ENCODE measurements at regions not wholly inside any gene's neighbourhood (a gene's known extent, or its start where the extent isn't known, plus 50 kb on each side); places are given as distances from the start of the nearest gene placed in this dataset.
"Not testable (repeated sequence)": the region's sequence is repeated elsewhere in the genome, so short reads cannot be mapped to it uniquely, and the experiment has no call there.

DNA sequence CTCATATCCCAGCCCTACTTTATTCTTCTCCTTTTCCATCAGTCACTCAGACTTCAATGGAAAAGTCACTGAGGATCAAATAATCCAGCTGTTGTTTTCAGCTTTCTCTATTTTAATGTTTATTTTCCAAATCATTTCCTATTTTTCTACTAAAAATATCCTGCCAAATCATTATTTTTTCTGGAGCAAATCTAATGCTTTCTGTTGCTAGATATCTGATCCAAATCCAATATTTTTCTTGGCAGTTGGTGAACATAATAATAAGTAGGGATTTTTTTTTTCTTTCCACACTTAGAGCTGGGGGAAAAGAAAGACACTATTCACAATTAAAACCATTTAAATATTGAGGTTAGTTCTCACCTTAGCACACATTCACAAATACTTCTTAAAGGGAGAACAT, 656.1 kb downstream of the DACH1 start:
- TF ChIP-seq, protein P1, sequence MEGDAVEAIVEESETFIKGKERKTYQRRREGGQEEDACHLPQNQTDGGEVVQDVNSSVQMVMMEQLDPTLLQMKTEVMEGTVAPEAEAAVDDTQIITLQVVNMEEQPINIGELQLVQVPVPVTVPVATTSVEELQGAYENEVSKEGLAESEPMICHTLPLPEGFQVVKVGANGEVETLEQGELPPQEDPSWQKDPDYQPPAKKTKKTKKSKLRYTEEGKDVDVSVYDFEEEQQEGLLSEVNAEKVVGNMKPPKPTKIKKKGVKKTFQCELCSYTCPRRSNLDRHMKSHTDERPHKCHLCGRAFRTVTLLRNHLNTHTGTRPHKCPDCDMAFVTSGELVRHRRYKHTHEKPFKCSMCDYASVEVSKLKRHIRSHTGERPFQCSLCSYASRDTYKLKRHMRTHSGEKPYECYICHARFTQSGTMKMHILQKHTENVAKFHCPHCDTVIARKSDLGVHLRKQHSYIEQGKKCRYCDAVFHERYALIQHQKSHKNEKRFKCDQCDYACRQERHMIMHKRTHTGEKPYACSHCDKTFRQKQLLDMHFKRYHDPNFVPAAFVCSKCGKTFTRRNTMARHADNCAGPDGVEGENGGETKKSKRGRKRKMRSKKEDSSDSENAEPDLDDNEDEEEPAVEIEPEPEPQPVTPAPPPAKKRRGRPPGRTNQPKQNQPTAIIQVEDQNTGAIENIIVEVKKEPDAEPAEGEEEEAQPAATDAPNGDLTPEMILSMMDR (IDR thresholded peaks at IDR 0.05): no peak
- Histone ChIP-seq H3K27ac (no peak overlapping the region), H3K9ac (ENCODE audit: low read depth in 2 of 2, low read length in 2 of 2) (no peak overlapping the region), H3K4me1 (no peaks in the 10 kb centered on the region), H3K27me3 (no peaks in the 10 kb centered on the region), H3K4me3 (no peak overlapping the region), H3K9me3 (no peaks in the 10 kb centered on the region), H3K36me3 (no peaks in the 10 kb centered on the region)
- intact Hi-C loops (cut with DNase I): no loop called here
- DNase-seq: no peak

DNA sequence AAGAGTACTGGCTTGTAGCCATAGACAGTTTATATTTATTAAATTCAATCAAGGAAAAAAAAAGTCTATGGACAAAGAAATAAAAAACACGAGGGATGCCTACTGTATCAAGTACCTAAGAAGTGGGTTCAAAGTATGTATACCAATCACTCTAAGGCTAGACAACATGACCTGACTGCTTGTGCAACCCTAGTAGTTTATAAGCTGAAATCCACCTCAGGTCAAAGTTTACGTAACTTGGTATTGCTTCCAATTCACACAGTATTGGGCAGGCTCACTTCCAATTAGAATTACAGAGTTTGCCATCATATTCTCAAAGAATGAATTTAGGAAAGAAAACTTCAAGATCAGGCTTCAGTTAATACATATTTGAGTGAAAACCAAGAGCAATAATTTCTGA, 657.8 kb downstream of the DACH1 start:
- Histone ChIP-seq H3K27ac (no peak overlapping the region), H3K9ac (ENCODE audit: low read depth in 2 of 2, low read length in 2 of 2) (no peak overlapping the region), H3K36me3 (no peaks in the 10 kb centered on the region), H3K4me3 (no peak overlapping the region), H3K9me3 (no peaks in the 10 kb centered on the region), H3K27me3 (no peaks in the 10 kb centered on the region), H3K4me1 (no peaks in the 10 kb centered on the region)
- TF ChIP-seq, protein P1 (IDR thresholded peaks at IDR 0.05): no peak
- intact Hi-C loops (cut with DNase I): no loop called here
- no peak for DNase-seq

DNA sequence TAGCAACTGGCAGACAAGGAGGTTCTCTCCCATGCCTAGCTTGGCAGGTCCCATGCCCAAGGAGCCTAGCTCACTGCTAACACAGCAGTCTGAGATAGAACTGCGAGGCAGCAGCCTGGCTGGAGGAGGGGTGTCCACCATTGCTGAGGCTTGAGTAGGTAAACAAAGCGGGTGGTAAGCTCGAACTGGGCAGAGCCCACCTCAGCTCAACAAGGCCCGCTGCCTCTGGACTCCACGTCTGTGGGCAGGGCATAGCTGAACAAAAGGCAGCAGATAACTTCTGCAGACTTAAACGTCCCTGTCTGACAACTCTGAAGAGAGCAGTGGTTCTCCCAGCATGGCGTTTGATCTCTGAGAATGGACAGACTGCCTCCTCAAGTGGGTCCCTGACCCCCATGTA, 682.4 kb downstream of the DACH1 start:
- H3K4me1 ChIP-seq; H3K9ac ChIP-seq (ENCODE audit: low read depth in 2 of 2, low read length in 2 of 2); H3K27me3 ChIP-seq; H3K36me3 ChIP-seq; DNase-seq; intact Hi-C loops (cut with DNase I); H3K27ac ChIP-seq; H3K4me3 ChIP-seq; H3K9me3 ChIP-seq: not testable (repeated sequence)

DNA sequence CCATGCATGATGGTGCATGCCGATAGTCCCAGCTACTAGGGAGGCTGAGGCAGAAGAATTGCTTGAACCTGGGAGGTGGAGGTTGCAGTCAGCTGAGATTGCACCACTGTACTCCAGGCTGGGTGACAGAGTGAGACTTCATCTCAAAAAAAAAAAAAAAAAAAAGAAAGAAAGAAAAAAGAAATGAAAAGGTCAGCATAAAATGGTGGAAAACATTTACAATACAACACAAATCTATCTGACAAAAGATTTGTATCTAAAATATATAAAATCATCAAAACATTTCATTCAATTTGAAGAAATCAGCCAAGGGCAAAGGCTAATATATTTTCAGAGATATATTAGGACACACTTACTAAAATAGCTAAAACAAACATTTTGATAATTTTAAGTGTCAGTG, 683.7 kb downstream of the DACH1 start:
- H3K4me1 ChIP-seq; H3K36me3 ChIP-seq; intact Hi-C loops (cut with DNase I); H3K27ac ChIP-seq; H3K9me3 ChIP-seq; H3K27me3 ChIP-seq; H3K9ac ChIP-seq (ENCODE audit: low read depth in 2 of 2, low read length in 2 of 2); DNase-seq; H3K4me3 ChIP-seq: not testable (repeated sequence)

DNA sequence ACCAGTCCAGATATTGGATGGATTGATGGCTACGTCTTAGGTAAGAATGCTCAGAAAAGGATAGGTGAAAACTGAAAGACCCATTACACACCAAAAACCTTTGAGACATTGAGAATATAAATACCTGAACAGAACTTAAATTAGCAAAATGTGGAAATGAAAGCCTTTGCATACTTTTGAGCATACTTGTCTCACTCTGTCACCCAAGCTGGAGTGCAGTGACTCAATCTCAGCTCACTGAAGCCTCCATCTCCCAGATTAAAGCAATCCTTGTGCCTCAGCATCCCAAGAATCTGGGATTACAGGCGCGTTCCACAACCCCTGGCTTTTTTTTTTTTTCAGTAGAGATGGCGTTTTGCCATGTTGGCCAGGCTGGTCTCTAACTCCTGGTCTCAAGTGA, 695.3 kb downstream of the DACH1 start:
- TF ChIP-seq, protein P1 (IDR thresholded peaks at IDR 0.05): no peak
- no peak overlapping the region for H3K27ac ChIP-seq
- intact Hi-C loops (cut with DNase I): no loop called here
- DNase-seq: no peak
- no peaks in the 10 kb centered on the region for H3K4me1 ChIP-seq
- no peaks in the 10 kb centered on the region for H3K36me3 ChIP-seq
- H3K9ac ChIP-seq (ENCODE audit: low read depth in 2 of 2, low read length in 2 of 2): no peak overlapping the region
- H3K9me3 ChIP-seq: no peaks in the 10 kb centered on the region
- H3K4me3 ChIP-seq: no peak overlapping the region
- no peaks in the 10 kb centered on the region for H3K27me3 ChIP-seq

DNA sequence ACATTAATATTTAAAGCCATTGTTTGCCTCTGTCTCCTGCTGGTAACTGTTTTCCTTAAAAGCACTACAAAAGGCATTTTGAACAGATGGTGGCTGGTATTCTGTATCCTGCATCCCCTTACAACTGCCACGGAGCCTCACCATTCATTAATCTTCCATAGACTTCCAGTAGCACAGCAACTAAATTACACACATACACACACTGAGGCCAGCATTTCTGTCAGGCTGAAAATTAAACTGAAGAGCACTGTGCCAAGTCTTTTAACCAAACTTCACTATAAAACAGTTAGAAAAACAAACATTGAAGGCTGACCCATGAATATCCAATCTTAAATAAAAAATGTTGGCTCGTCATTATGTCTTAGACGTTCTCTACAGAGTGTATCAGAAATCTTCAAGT, 697.8 kb downstream of the DACH1 start:
- intact Hi-C loops (cut with DNase I): no loop called here
- TF ChIP-seq, protein P1 (IDR thresholded peaks at IDR 0.05): no peak

DNA sequence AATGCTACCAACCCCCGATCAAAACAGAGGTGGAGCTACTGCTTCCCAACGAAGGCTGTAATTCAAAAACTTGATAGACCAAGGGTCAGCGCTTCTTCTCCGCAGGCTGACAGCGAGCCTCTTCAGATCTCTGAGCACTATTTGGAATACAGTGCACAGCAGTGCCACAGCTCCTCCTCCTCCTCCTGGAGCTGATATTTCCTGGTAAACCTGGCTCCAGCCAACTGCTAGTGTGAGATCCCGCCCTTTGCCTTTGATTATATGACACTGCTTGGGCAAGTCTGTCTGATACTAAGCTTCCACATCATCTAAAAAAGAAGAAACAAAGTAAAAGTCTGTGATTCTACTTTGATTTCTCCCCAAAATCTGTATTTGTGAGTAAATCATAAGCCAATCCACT, 710.5 kb downstream of the DACH1 start:
- Histone ChIP-seq H3K27ac (no peak overlapping the region), H3K9ac (ENCODE audit: low read depth in 2 of 2, low read length in 2 of 2) (no peak overlapping the region), H3K4me3 (no peak overlapping the region), H3K4me1 (no peaks in the 10 kb centered on the region), H3K9me3 (peaks cover under 1% of the 10 kb centered on the region), H3K27me3 (no peaks in the 10 kb centered on the region), H3K36me3 (no peaks in the 10 kb centered on the region)
- intact Hi-C loops (cut with DNase I): no loop called here
- DNase-seq: no peak
- TF ChIP-seq, protein P1 (IDR thresholded peaks at IDR 0.05): no peak

More for the DNA sequence above, 697.8 kb downstream of the DACH1 start:
- no peaks in the 10 kb centered on the region for H3K4me1 ChIP-seq
- no peaks in the 10 kb centered on the region for H3K9me3 ChIP-seq
- no peak overlapping the region for H3K27ac ChIP-seq
- no peaks in the 10 kb centered on the region for H3K36me3 ChIP-seq
- no peak overlapping the region for H3K4me3 ChIP-seq
- no peak overlapping the region for H3K9ac ChIP-seq (ENCODE audit: low read depth in 2 of 2, low read length in 2 of 2)
- no peak for DNase-seq
- no peaks in the 10 kb centered on the region for H3K27me3 ChIP-seq

Data from colonic mucosa (tissue), 4 donors.